ENCODE measurements at regions not wholly inside any gene's neighbourhood (a gene's known extent, or its start where the extent isn't known, plus 50 kb on each side); places are given as distances from the start of the nearest gene placed in this dataset.

GRCh38 chr1:73759011-73759410 lies 439.0 kb downstream of the LRRIQ3 start:
- Histone ChIP-seq H3K4me2 (ENCODE audit: low read length) (no peak overlapping the region), H3K27ac (ENCODE audit: low read length) (no peak overlapping the region), H3K4me3 (ENCODE audit: low read length) (no peak overlapping the region), H2AFZ (ENCODE audit: low read depth, low read length) (no peak overlapping the region), H3K79me2 (replicated peaks; ENCODE audit: insufficient read depth, low read length) (no peaks in the 10 kb centered on the region), H3K27me3 (ENCODE audit: insufficient read depth, low read depth, low read length) (no peaks in the 10 kb centered on the region), H3K36me3 (ENCODE audit: insufficient read depth, low read length) (no peaks in the 10 kb centered on the region), H4K20me1 (ENCODE audit: insufficient read depth) (no peaks in the 10 kb centered on the region), H3K9me3 (ENCODE audit: low read length) (no peaks in the 10 kb centered on the region), H3F3A (ENCODE audit: insufficient read depth, low read length, poor library complexity, severe bottlenecking) (no peaks in the 10 kb centered on the region), H3K9ac (ENCODE audit: low read length) (no peak overlapping the region), H3K9me2 (ENCODE audit: insufficient read depth, low read length) (no peaks in the 10 kb centered on the region)
- TF ChIP-seq RAD21 (conservative IDR thresholded peaks at IDR 0.05) (no peak), REST (IDR thresholded peaks at IDR 0.05; ENCODE audit: borderline replicate concordance) (no peak), SMC3 (conservative IDR thresholded peaks at IDR 0.05; ENCODE audit: poor library complexity) (no peak), CTCF (IDR thresholded peaks at IDR 0.05; ENCODE audit: poor library complexity, severe bottlenecking) (no peak), MXI1 (conservative IDR thresholded peaks at IDR 0.05; ENCODE audit: poor library complexity, severe bottlenecking) (no peak), EZH2 (IDR thresholded peaks at IDR 0.05; ENCODE audit: borderline replicate concordance, insufficient read depth, low read length, poor library complexity, severe bottlenecking) (no peak), EP300 (conservative IDR thresholded peaks at IDR 0.05; ENCODE audit: poor library complexity, severe bottlenecking) (no peak), TAF1 (IDR thresholded peaks at IDR 0.05; ENCODE audit: low read depth) (no peak), POLR2AphosphoS5 (IDR thresholded peaks at IDR 0.05) (no peak)

GRCh38 chr1:73756817-73757216 lies 441.2 kb downstream of the LRRIQ3 start:
- Histone ChIP-seq H3K27ac (ENCODE audit: low read length) (no peak overlapping the region), H3K4me3 (ENCODE audit: low read length) (no peak overlapping the region), H3F3A (ENCODE audit: insufficient read depth, low read length, poor library complexity, severe bottlenecking) (no peaks in the 10 kb centered on the region), H3K4me2 (ENCODE audit: low read length) (no peak overlapping the region), H3K79me2 (replicated peaks; ENCODE audit: insufficient read depth, low read length) (no peaks in the 10 kb centered on the region), H3K9ac (ENCODE audit: low read length) (no peak overlapping the region), H3K27me3 (ENCODE audit: insufficient read depth, low read depth, low read length) (no peaks in the 10 kb centered on the region), H3K36me3 (ENCODE audit: insufficient read depth, low read length) (no peaks in the 10 kb centered on the region), H3K9me3 (ENCODE audit: low read length) (no peaks in the 10 kb centered on the region), H2AFZ (ENCODE audit: low read depth, low read length) (no peak overlapping the region), H4K20me1 (ENCODE audit: insufficient read depth) (no peaks in the 10 kb centered on the region), H3K9me2 (ENCODE audit: insufficient read depth, low read length) (no peaks in the 10 kb centered on the region)
- TF ChIP-seq RAD21 (conservative IDR thresholded peaks at IDR 0.05): no peak
- TF ChIP-seq CTCF (IDR thresholded peaks at IDR 0.05; ENCODE audit: poor library complexity, severe bottlenecking): no peak
- no peak for TF ChIP-seq MXI1 (conservative IDR thresholded peaks at IDR 0.05; ENCODE audit: poor library complexity, severe bottlenecking)
- no peak for TF ChIP-seq EZH2 (IDR thresholded peaks at IDR 0.05; ENCODE audit: borderline replicate concordance, insufficient read depth, low read length, poor library complexity, severe bottlenecking)
- TF ChIP-seq SMC3 (conservative IDR thresholded peaks at IDR 0.05; ENCODE audit: poor library complexity): no peak
- TF ChIP-seq POLR2AphosphoS5 (IDR thresholded peaks at IDR 0.05): no peak
- TF ChIP-seq REST (IDR thresholded peaks at IDR 0.05; ENCODE audit: borderline replicate concordance): no peak
- TF ChIP-seq EP300 (conservative IDR thresholded peaks at IDR 0.05; ENCODE audit: poor library complexity, severe bottlenecking): no peak
- no peak for TF ChIP-seq TAF1 (IDR thresholded peaks at IDR 0.05; ENCODE audit: low read depth)
